ENCODE measurements at regions not wholly inside any gene's neighbourhood (a gene's known extent, or its start where the extent isn't known, plus 50 kb on each side); places are given as distances from the start of the nearest gene placed in this dataset.

GRCh38 chr9:134535171-134535570, 106.4 kb upstream of the COL5A1 start:
- Mint-ChIP-seq H3K9me3 (peaks cover 0 to 4% (median 0%) of the 10 kb centered on the region in 7 donors), H3K4me1 (no peaks in the 10 kb centered on the region), H3K36me3 (no peaks in the 10 kb centered on the region), H3K27ac (no peak overlapping the region), H3K4me3 (no peak overlapping the region), H3K27me3 (peaks cover 7% of the 10 kb centered on the region)
- Histone ChIP-seq H3K9me3 (ENCODE audit: control insufficient read depth in 2 of 2, low read length in 2 of 2) (no peaks in the 10 kb centered on the region), H3K36me3 (ENCODE audit: control insufficient read depth, insufficient read depth, low read length) (no peaks in the 10 kb centered on the region), H3K27me3 (ENCODE audit: control insufficient read depth, insufficient read depth, low read length) (no peaks in the 10 kb centered on the region), H3K4me3 (ENCODE audit: low read depth, low read length) (no peak overlapping the region), H3K4me1 (ENCODE audit: control insufficient read depth, insufficient read depth, low read length, poor library complexity, severe bottlenecking) (no peaks in the 10 kb centered on the region), H3K27ac (ENCODE audit: insufficient read depth, low read length, poor library complexity, severe bottlenecking) (no peak overlapping the region)
- ATAC-seq (ENCODE audit: low read depth in 2 of 2) (no peak), DNase-seq (no peak)

GRCh38 chr9:134536101-134536900, 105.3 kb upstream of the COL5A1 start:
- DNase-seq (no peak), ATAC-seq (ENCODE audit: low read depth in 2 of 2) (no peak)
- Histone ChIP-seq H3K27ac (ENCODE audit: insufficient read depth, low read length, poor library complexity, severe bottlenecking) (no peak overlapping the region), H3K27me3 (ENCODE audit: control insufficient read depth, insufficient read depth, low read length) (no peaks in the 10 kb centered on the region), H3K4me1 (ENCODE audit: control insufficient read depth, insufficient read depth, low read length, poor library complexity, severe bottlenecking) (no peaks in the 10 kb centered on the region), H3K4me3 (ENCODE audit: low read depth, low read length) (no peak overlapping the region), H3K36me3 (ENCODE audit: control insufficient read depth, insufficient read depth, low read length) (no peaks in the 10 kb centered on the region), H3K9me3 (ENCODE audit: control insufficient read depth in 2 of 2, low read length in 2 of 2) (no peaks in the 10 kb centered on the region)
- Mint-ChIP-seq H3K36me3 (no peaks in the 10 kb centered on the region), H3K9me3 (no peaks in the 10 kb centered on the region), H3K4me3 (no peak overlapping the region), H3K27me3 (no peaks in the 10 kb centered on the region), H3K4me1 (no peaks in the 10 kb centered on the region), H3K27ac (no peak overlapping the region)

- Histone ChIP-seq H3K4me1 (ENCODE audit: control insufficient read depth, insufficient read depth, low read length, poor library complexity, severe bottlenecking) (no peaks in the 10 kb centered on the region), H3K4me3 (ENCODE audit: low read depth, low read length) (no peak overlapping the region), H3K36me3 (ENCODE audit: control insufficient read depth, insufficient read depth, low read length) (no peaks in the 10 kb centered on the region), H3K27ac (ENCODE audit: insufficient read depth, low read length, poor library complexity, severe bottlenecking) (no peak overlapping the region), H3K9me3 (ENCODE audit: control insufficient read depth in 2 of 2, low read length in 2 of 2) (no peaks in the 10 kb centered on the region), H3K27me3 (ENCODE audit: control insufficient read depth, insufficient read depth, low read length) (no peaks in the 10 kb centered on the region)
- Mint-ChIP-seq H3K27ac (no peak overlapping the region), H3K4me3 (no peak overlapping the region), H3K36me3 (no peaks in the 10 kb centered on the region), H3K9me3 (no peaks in the 10 kb centered on the region), H3K27me3 (no peaks in the 10 kb centered on the region), H3K4me1 (no peaks in the 10 kb centered on the region)
- ATAC-seq (ENCODE audit: low read depth in 2 of 2) (no peak), DNase-seq (no peak)
Measured at GRCh38 chr9:134536931-134537330, 104.7 kb upstream of the COL5A1 start.

GRCh38 chr9:134537951-134538641, 103.5 kb upstream of the COL5A1 start:
- H3K36me3 Mint-ChIP-seq = no peaks in the 10 kb centered on the region
- Histone ChIP-seq H3K9me3 (ENCODE audit: control insufficient read depth in 2 of 2, low read length in 2 of 2) (no peaks in the 10 kb centered on the region), H3K4me3 (ENCODE audit: low read depth, low read length) (no peak overlapping the region), H3K4me1 (ENCODE audit: control insufficient read depth, insufficient read depth, low read length, poor library complexity, severe bottlenecking) (no peaks in the 10 kb centered on the region), H3K27me3 (ENCODE audit: control insufficient read depth, insufficient read depth, low read length) (no peaks in the 10 kb centered on the region), H3K27ac (ENCODE audit: insufficient read depth, low read length, poor library complexity, severe bottlenecking) (no peak overlapping the region), H3K36me3 (ENCODE audit: control insufficient read depth, insufficient read depth, low read length) (no peaks in the 10 kb centered on the region)
- H3K4me3 Mint-ChIP-seq = no peak overlapping the region
- no peaks in the 10 kb centered on the region for H3K9me3 Mint-ChIP-seq
- ATAC-seq (ENCODE audit: low read depth in 2 of 2) (no peak), DNase-seq (no peak)
- H3K27me3 Mint-ChIP-seq = no peaks in the 10 kb centered on the region
- H3K27ac Mint-ChIP-seq = no peak overlapping the region
- H3K4me1 Mint-ChIP-seq = no peaks in the 10 kb centered on the region

- Mint-ChIP-seq H3K4me3 (no peak overlapping the region), H3K4me1 (no peaks in the 10 kb centered on the region), H3K9me3 (no peaks in the 10 kb centered on the region), H3K27ac (no peak overlapping the region), H3K27me3 (no peaks in the 10 kb centered on the region), H3K36me3 (no peaks in the 10 kb centered on the region)
- Histone ChIP-seq H3K27me3 (ENCODE audit: control insufficient read depth, insufficient read depth, low read length) (no peaks in the 10 kb centered on the region), H3K27ac (ENCODE audit: insufficient read depth, low read length, poor library complexity, severe bottlenecking) (no peak overlapping the region), H3K9me3 (ENCODE audit: control insufficient read depth in 2 of 2, low read length in 2 of 2) (no peaks in the 10 kb centered on the region), H3K4me3 (ENCODE audit: low read depth, low read length) (no peak overlapping the region), H3K4me1 (ENCODE audit: control insufficient read depth, insufficient read depth, low read length, poor library complexity, severe bottlenecking) (no peaks in the 10 kb centered on the region), H3K36me3 (ENCODE audit: control insufficient read depth, insufficient read depth, low read length) (no peaks in the 10 kb centered on the region)
- DNase-seq = no peak
- ATAC-seq (ENCODE audit: low read depth in 2 of 2) = no peak
Measured at GRCh38 chr9:134538856-134539566, 102.6 kb upstream of the COL5A1 start.

GRCh38 chr9:134539586-134540194, 101.9 kb upstream of the COL5A1 start:
- Mint-ChIP-seq H3K27me3 (no peaks in the 10 kb centered on the region), H3K27ac (no peak overlapping the region), H3K36me3 (no peaks in the 10 kb centered on the region), H3K4me3 (no peak overlapping the region), H3K4me1 (no peaks in the 10 kb centered on the region), H3K9me3 (no peaks in the 10 kb centered on the region)
- DNase-seq (no peak), ATAC-seq (ENCODE audit: low read depth in 2 of 2) (no peak)
- Histone ChIP-seq H3K4me3 (ENCODE audit: low read depth, low read length) (no peak overlapping the region), H3K27me3 (ENCODE audit: control insufficient read depth, insufficient read depth, low read length) (no peaks in the 10 kb centered on the region), H3K9me3 (ENCODE audit: control insufficient read depth in 2 of 2, low read length in 2 of 2) (no peaks in the 10 kb centered on the region), H3K27ac (ENCODE audit: insufficient read depth, low read length, poor library complexity, severe bottlenecking) (no peak overlapping the region), H3K36me3 (ENCODE audit: control insufficient read depth, insufficient read depth, low read length) (no peaks in the 10 kb centered on the region), H3K4me1 (ENCODE audit: control insufficient read depth, insufficient read depth, low read length, poor library complexity, severe bottlenecking) (no peaks in the 10 kb centered on the region)

GRCh38 chr9:134540276-134541096, 101.1 kb upstream of the COL5A1 start:
- DNase-seq = no peak
- H3K4me1 ChIP-seq (ENCODE audit: control insufficient read depth, insufficient read depth, low read length, poor library complexity, severe bottlenecking) = no peaks in the 10 kb centered on the region

More at GRCh38 chr9:134540276-134541096, 101.1 kb upstream of the COL5A1 start:
- no peak overlapping the region for H3K4me3 ChIP-seq (ENCODE audit: low read depth, low read length)
- Mint-ChIP-seq H3K27ac (no peak overlapping the region), H3K4me1 (no peaks in the 10 kb centered on the region), H3K4me3 (peak overlapping the region in 1 of 4 donors; percentile 81), H3K36me3 (no peaks in the 10 kb centered on the region), H3K27me3 (no peaks in the 10 kb centered on the region), H3K9me3 (no peaks in the 10 kb centered on the region)
- no peaks in the 10 kb centered on the region for H3K27me3 ChIP-seq (ENCODE audit: control insufficient read depth, insufficient read depth, low read length)
- no peak overlapping the region for H3K27ac ChIP-seq (ENCODE audit: insufficient read depth, low read length, poor library complexity, severe bottlenecking)
- no peaks in the 10 kb centered on the region for H3K36me3 ChIP-seq (ENCODE audit: control insufficient read depth, insufficient read depth, low read length)
- no peak for ATAC-seq (ENCODE audit: low read depth in 2 of 2)
- H3K9me3 ChIP-seq (ENCODE audit: control insufficient read depth in 2 of 2, low read length in 2 of 2) = no peaks in the 10 kb centered on the region

All from CD4-positive, CD25-positive, alpha-beta regulatory T cell (primary cell).